UCSD-AML1 (cell line): ENCODE measurements at regions not wholly inside any gene's neighbourhood (a gene's known extent, or its start where the extent isn't known, plus 50 kb on each side); places are given as distances from the start of the nearest gene placed in this dataset.

Experiments
- DNase-seq: peaks from one replicate; lab custom pipeline; 2025; ENCODE audit not compliant: unreplicated experiment; lab: John Stamatoyannopoulos, UW

DNA sequence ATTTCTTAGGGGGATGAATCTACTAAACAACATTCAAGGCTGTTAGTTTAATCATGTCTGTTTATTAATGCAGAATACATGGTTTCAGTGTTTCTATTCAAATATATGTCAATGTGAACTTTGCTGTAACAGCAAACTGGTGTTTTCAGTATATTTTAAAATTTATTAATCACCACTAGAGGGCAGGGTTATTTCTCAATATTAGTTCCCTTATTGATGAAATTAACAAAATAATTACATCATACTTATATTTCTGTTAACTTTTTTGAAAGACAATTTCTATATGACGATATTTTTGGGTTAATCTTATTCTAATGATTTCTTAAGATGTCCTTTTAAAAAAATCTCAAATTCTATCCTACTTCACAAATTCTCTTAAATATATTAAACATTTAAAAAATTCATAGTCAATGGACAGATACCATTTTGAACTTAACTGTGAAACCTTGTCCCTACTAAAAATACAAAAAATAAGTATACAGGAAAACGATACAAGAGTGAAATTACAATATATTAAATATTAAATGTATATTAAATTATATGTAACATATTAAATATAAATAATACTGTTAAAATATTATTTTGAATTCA is 1034.1 kb upstream of the PRMT6 start:
- no peak for DNase-seq

DNA sequence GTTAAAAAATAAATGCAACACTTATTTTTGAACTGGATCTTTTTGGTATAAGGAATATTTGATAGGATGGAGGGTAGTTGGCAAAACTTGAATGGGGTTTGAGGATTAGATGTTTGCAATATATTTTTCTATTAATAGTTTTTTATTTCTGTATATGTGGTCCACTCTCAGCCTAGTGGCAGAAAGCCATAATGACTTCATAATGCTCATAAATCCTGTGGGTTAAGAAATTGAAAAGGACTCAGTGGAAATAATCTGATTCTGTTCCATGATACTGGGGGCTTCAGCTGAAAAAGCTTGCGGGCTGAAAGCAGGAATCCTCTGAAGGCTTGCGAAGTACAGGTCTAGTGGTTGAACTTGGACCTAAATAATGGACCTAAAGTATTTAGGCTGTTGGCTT is 1028.6 kb upstream of the PRMT6 start:
- DNase-seq, result no peak

DNA sequence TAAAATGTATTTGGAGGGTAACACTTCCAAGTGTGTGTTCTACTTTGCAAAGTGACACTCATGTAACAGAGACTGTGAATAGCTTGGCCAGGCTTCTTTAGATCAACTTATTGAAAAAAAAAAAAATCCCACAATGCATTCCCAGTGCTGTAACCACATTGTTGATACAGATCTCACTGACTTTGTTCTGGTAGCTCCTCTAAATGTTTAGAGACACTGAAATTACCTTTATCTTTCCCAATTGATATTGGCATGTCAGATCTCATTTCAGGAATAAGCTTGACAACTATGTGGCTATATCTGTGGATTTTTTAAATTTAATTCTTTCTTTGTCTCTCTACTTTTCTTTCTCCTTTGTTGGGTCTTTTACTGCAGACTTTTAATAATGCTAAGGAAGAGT is 1018.9 kb upstream of the PRMT6 start:
- DNase-seq, result no peak

DNA sequence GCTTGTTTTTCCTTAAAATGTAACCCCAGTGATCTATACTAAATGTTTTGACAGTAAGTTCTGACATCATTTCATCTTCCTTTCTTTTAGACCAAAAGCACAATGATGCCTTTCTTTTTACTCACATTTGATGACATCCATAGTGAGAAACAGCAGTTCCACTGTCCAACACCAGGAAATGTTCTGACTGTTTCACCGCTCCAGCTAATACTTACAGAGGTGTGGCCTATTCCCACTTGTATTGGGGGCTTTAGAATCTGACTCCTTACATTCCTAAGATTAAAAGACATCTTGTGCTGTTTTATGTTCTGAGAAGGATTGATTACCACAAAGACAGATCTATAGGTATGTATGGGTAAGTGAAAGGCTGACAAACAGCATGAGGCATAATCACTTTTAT is 1018.2 kb upstream of the PRMT6 start:
- DNase-seq, result no peak

DNA sequence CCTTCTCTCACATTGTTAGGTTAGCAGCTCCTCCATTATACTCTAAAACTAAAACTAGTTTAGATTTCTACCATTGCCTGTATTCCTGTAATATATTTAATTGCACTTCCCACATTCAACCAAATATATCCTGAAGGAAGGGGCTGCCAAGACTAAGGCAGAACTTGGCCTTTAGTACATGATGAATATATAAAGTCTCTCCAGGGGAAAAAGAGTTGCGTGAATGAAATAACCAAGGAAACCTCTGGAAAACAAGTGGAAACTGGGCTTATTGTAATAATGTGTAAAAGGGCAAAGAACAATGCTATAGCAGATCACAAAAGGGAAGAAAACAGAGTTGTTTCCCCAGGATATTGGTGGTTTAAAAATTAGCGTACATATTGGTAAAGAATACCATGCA is 1012.5 kb upstream of the PRMT6 start:
- DNase-seq, result no peak

DNA sequence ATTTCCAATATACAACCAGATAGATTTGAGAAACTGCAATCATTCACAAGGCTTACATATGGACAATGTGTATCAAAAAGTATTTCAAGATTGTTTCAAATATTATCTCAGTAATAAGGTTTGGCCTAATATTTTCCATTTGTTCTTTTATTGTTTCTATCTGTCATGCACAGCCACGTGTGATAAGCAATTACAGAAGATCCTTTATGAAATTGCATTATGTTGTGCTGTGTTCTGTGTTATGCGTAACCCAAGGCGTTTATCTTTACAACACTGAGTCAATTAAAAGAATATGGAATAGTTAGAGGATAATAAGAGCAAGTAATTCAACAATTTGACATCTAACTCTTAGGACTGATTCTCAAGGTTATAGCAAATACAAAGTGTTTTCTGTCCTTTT is 1009.3 kb upstream of the PRMT6 start:
- DNase-seq, result no peak

DNA sequence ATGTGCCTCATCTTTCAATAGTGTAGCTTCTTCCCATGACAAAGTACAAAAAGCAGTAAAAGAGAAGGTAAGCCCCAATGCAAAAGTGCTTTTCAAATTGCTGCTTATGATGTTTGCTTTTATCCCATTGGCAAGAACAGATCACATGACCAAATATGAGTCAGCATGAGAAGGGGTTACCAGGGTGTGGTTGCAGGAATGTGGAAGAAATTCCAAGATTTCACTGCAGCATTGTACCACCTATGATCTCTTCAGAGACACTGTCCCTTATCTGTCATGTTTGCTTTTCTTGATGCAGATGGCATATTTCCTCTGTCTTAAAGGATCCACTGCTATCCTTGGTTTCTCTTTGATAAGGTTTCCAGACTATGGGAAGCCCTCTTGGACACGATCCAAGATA is 1006.9 kb upstream of the PRMT6 start:
- DNase-seq, result no peak

DNA sequence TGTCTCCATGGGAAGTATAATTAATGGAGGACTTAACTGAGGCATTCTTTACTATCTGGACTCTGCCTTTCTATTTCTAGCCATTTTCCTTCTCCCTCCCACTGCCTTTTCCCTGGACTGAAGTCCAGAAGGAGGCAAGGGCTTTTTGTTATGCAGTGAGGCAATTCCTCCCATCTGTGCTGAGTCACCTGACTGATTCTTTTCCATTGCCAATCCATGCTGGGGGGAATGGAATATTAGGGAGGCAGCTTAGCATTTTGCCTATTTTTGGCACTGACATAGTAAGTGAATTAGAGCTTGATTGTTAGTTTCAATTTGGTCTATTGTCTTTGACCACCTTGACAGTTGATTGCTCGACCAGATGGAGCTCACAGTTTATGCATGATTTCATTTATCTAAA is 1000.6 kb upstream of the PRMT6 start:
- no peak for DNase-seq

DNA sequence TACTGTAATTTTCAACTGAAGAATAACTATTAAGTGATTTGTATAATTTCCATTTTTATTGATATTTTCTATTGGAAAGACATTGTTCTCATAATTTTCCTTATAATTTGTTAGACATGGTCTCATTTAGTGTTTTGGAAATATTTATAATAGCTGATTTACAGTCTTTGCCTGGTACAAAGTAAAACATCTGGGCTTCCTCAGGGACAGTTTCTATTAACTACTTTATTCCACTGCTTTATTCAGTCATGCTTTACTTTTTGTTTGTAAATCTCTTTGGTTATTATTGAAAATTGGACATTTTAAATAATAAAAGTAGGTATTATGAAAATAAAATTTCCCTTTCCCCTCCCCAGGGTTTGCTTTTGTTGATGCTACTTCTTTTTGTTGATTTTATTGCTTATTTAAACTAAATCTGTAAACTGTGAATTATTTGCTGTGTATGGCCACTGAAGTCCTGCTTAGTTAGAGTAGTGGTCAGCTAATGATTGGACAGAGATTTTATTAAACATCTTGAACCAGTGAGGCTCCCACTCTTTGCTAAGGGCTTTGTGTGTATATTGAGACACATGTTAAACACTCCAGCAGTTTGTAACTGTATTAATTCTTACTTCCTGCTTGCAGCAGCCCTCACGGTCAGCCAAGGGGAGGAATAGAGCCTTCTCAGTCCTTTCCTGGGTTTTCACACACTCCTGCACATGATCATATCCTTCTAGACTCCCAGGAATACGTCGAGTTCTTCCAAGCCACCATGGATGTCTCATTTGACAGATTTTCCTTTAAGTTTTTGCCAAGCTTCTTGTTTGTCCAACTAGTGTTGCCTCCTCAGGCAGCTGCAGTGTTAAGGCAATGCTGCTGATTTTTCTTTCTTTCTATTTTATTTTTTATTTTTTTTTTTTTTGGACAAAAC is 994.6 kb upstream of the PRMT6 start:
- DNase-seq, result no peak

DNA sequence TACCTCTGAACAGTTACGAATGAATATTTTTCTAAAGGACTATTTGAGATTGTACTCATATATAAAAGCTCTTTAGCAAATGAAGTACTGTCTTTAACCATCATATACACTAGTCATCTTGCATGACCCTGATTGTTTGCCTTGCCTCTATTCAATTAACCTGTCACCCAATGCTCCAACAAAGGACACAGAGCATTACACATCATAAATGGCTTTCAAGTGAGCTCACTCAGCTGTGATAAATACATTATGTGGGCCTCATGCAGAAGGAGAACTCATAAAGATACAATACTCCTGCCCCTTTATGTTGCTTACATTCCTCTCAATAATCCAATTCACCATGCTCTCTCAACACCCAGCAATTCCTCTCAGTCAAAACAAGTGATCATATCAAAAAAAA is 993.0 kb upstream of the PRMT6 start:
- no peak for DNase-seq

DNA sequence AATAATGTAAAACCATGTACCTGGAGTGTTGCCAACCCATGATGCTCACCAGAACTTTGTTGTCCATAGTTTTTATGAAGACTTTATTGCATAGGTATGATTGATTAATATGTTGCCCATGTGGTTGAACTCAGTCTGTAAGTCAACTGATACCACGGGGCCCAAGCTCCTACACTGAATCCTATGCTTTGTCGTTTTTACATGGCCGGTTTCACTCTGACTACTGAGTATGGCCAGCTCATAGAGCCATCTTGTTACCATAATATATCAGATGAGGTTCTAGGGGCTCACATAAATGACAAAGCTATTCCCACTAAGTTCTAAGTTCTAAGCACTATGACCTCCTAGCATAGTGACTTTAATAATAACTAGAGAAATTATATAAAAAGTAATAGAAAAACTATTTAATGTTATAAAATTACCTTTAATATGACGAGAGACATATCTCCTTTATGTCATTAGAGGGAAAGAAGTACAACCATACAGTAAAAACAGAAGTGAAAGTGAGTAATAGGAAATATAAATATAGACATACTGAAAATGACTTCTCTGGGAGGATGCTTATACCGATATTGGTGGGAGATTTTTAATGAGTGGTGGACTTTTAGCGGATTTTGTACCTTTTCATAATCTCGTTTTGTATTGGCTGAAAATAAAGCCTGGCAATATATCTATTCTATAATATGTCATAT is 983.4 kb upstream of the PRMT6 start:
- DNase-seq, result no peak

DNA sequence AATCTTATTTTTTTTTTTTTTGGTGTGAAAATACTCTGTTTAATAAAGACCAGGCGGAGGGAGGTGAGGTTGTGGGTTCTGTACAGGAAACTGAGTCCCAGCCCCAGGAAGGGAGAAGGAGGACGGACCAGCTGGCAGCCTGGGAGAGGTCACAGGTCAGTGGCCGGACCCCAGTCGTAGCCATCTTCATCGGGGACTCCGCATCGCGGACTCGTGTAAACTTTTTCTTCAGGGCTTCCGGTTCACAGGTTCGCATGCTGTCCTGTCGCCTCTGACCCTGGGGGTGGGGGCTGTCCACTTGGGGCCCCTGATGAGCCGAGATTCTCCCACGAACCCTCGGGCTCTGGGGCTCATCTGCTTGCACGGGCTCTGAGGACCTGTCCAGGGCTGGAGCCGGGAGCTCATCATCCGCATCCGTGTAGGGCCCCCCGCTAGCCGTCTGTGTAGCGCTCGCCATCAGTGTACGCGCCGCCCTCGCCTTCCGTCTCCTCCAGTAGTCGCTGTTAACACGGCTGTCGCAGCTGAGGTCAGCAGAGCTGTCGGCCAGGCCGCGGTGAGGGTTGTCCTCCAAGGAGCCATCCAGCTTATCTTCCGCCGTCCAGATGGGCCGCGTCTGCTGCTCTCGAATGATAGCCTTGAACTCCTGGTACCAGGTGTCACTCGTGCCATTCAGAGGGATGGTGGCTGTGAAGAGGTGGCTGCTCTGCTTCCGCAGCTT is 975.7 kb upstream of the PRMT6 start:
- DNase-seq, result no peak

DNA sequence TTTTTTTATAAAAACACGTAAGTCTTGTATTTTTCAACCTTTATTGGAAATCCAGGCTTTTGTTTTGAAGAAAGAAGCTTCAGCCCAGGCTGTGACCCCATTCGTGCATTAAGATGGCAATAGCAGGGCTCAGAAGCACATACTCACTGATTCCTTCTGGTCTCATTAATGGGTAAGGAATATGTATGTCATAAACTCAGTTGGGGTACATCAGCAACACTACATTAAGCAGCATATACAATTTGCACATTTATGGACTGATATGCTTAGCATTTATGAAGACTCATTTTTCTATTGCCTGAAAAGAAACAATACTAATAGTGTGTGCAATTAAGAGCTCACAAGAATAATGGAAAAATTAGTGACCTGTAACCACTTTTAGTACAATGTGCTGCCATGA is 945.4 kb upstream of the PRMT6 start:
- no peak for DNase-seq

DNA sequence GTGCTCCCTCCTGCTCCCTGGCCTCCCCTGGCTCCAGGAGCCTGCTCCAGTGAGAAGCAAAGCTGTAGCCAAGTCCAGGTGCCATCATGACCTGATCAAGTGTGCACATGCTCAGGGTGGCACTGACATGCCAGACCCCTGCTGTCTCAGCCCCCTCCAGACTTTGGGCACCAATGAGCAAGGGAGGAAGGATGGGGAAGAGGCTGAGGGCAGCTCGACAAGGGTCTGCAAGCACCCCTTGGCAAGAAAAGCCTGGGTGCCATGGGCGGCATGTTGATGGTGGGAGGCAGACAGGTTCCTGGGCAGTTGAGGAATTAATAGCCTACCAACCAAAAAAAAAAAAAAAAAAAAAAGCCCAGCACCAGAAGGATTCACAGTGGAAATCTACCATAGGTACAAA is 942.6 kb upstream of the PRMT6 start:
- DNase-seq, result no peak

DNA sequence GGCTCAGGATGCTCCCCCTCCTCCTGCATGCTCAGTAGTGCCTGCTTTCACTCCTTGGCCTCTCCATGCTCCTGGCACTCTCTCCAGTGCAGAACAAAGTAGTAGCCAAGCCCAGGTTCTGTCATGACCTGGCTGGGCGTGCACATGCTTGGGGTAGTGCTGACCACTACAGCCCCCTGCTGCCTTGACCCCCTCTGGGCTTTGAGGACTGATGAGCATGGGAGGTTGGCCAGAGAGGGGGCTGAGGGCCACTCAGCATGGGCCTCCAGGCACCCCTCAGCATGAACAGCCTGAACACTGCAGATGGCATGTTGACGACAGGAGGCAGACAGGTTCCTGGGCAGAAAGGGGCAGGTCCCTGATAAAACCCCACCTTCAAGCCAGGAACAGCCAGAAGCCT is 935.7 kb upstream of the PRMT6 start:
- DNase-seq, result no peak

DNA sequence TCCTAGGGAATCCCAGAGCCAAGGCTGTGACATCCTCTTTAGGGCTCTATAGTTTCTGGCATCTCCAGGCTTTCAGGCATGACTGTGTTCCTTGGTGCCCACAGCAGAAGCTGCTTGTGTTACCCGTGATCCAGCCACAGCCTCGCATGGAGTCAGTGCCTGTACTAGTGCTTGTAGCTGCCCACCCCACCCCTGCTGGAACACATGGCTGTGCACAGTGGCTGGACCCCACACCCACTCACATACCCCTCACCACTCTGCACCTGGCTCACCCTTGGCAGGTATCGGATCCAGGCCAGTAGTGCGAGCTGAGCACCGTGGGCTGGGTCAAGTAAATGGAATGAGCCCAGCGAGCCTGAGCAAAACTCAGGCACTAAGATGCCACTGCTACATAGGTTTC is 934.7 kb upstream of the PRMT6 start:
- no peak for DNase-seq

DNA sequence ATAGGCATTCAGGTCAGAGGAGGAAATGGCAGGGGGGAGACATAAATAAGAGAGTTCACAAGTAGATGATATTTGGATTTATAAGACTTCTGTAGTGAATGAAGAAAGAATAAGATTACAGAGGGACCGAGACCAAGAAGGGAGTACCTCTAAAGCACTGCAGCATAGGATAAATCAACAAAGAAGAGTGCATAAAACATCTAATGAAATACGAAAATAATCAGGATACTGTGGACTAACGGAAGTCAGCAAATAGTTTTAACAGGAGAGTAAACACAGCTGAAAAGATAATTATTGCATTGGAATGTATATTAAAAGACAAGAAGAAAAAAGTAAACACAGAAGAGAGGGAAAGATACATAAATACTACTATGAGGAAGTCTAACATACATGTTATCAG is 921.9 kb upstream of the PRMT6 start:
- no peak for DNase-seq

DNA sequence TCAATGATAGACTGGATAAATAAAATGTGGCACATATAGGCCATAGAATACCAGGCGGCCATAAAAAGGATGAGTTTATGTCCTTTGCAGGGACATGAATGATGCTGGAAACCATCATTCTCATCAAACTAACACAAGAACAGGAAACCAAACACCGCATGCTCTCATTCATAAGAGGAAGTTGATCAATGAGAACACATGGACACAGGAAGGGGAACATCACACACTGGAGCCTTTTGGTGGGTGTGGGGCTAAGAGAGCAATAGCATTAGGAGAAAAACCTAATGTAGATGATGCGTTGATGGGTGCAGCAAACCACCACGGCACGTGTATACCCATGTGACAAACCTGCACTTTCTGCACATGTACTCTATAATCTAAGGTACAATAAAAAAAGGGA is 883.4 kb upstream of the PRMT6 start:
- DNase-seq, result peak; percentile 5

DNA sequence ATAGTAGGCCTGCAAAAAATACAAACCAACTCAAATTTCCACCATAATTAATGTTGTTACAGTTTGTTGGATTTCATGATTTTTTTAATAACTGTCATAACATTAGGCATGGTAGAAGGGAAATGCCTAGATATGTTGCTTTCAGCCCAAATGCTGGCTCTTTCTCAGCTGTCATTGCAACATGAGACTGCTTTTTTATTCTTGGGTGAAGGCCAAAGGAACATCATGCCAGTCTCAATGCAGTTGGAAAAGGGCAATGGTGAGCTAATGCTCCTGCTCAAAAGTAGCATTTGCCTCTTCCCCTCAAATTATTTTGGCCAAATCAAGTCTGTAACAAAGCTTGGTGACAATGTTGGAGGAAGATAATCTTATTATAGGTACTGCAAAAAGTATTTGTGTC is 877.7 kb upstream of the PRMT6 start:
- no peak for DNase-seq

DNA sequence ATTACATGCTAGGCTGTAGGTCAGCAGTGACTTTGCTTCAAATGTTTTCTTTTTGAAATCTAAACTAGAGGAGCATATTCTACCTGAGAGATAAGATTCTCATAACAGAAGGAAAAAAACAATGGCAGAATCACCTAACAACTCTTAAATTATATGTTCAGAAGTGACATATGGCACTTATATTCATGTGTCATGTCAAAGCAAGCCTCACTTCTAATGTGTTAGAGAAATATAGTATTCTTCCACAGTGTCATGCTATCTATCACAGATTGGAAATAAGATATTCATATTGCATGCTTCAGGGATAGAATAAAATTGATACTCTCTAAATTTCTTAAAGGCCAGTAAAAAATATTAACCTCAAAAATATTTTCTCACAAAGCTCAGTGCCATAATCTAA is 874.6 kb upstream of the PRMT6 start:
- DNase-seq, result no peak

DNA sequence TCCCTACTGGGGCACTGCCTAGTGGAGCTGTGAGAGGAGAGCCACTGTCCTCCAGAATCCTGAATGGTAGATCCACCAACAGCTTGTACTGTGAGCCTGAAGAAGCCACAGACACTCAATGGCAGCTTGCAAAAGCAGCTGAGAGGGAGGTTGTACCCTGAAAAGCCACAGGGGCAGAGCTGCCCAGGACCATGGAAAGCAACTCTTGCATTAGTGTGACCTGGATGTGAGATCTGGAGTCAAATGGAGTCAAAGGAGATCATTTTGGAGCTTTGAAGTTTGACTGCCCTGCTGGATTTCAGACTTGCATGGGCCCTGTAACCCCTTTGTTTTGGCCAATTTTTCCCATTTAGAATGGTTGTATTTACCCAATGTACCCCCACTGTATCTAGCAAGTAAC is 871.4 kb upstream of the PRMT6 start:
- no peak for DNase-seq

DNA sequence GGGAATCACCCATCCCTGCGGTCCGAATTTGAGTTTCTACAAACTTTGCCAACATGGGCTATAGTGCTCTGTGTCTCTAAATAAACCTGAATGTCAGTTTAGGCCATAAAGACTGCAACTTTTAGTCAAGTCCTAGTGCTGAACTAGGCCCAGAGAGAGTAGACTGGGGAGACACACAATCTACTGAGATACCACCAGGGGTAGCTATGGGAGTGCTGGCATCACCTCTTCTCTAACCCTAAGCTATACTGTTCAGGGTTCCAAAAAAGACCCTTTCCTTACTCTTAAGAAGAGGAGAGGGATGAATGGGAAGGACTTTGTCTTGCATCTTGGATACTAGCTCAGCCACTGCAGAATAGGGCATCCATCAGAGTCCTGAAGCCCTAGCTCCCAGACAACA is 866.7 kb upstream of the PRMT6 start:
- no peak for DNase-seq
